Neural cell (in vitro differentiated cells): ENCODE measurements at regions not wholly inside any gene's neighbourhood (a gene's known extent, or its start where the extent isn't known, plus 50 kb on each side); places are given as distances from the start of the nearest gene placed in this dataset.

Source experiments
- H2AFZ ChIP-seq: fragments of 200-600, 300-800 bp; sonication (generic), shearing (Covaris generic); 2 replicates; pipeline ENCODE4 v1.6.0; 2014; ENCODE audit warnings: low read depth, mild to moderate bottlenecking, antibody characterized with exemption, low read length, moderate library complexity
- H3F3A ChIP-seq: fragments of 200-600 bp; shearing (Covaris generic); 2 replicates; pipeline ENCODE4 v1.6.1; 2016; ENCODE audit warnings: mild to moderate bottlenecking, moderate library complexity, mixed read lengths, antibody characterized with exemption, low read length; ENCODE audit not compliant: insufficient read depth, poor library complexity, severe bottlenecking
- H3K27ac ChIP-seq: fragments of 200-600, 300-800 bp; sonication (generic), shearing (Covaris generic); 2 replicates; pipeline ENCODE4 v1.5.1; 2014; ENCODE audit warnings: mild to moderate bottlenecking, low read length, moderate library complexity
- H3K27me3 ChIP-seq: fragments of 300-800, 200-600 bp; sonication (generic), shearing (Covaris generic); 2 replicates; pipeline ENCODE4 v1.6.0; 2014; ENCODE audit warnings: mild to moderate bottlenecking, low read depth, low read length, moderate library complexity; ENCODE audit not compliant: insufficient read depth
- H3K36me3 ChIP-seq: fragments of 300-800, 200-600 bp; sonication (generic), shearing (Covaris generic); 2 replicates; pipeline ENCODE4 v1.5.1; 2014; ENCODE audit warnings: mild to moderate bottlenecking, antibody characterized with exemption, low read length, moderate library complexity; ENCODE audit not compliant: insufficient read depth
- H3K4me2 ChIP-seq: fragments of 300-800, 200-600 bp; sonication (generic), shearing (Covaris generic); 2 replicates; pipeline ENCODE4 v1.6.0; 2014; ENCODE audit warnings: mild to moderate bottlenecking, low read length
- H3K4me3 ChIP-seq: fragments of 300-800, 200-600 bp; sonication (generic), shearing (Covaris generic); 2 replicates; pipeline ENCODE4 v1.5.1; 2014; ENCODE audit warnings: mild to moderate bottlenecking, low read length, moderate library complexity
- H3K79me2 ChIP-seq: fragments of 200-600 bp; shearing (Covaris generic); replicated peaks from 2 replicates; pipeline ENCODE4 v1.6.0; 2014; ENCODE audit warnings: mild to moderate bottlenecking, low read length, moderate library complexity; ENCODE audit not compliant: insufficient read depth
- H3K9ac ChIP-seq: fragments of 300-800, 200-600 bp; sonication (generic), shearing (Covaris generic); 2 replicates; pipeline ENCODE4 v1.6.1; 2016; ENCODE audit warnings: mild to moderate bottlenecking, low read length, mixed read lengths
- H3K9me2 ChIP-seq: fragments of 200-600 bp; shearing (Covaris generic); 2 replicates; pipeline ENCODE4 v1.6.1; 2016; ENCODE audit warnings: mild to moderate bottlenecking, low read length, mixed read lengths; ENCODE audit not compliant: insufficient read depth
- H3K9me3 ChIP-seq: fragments of 200-600, 300-800 bp; sonication (generic), shearing (Covaris generic); 2 replicates; pipeline ENCODE4 v1.6.1; 2016; ENCODE audit warnings: mild to moderate bottlenecking, mixed run types, low read length, moderate library complexity, mixed read lengths
- H4K20me1 ChIP-seq: fragments of 200-600 bp; shearing (Covaris generic); 2 replicates; pipeline ENCODE4 v1.6.1; 2016; ENCODE audit warnings: mild to moderate bottlenecking, mixed run types; ENCODE audit not compliant: insufficient read depth
- CTCF ChIP-seq: fragments of 450-650 bp; IDR thresholded peaks from 2 replicates; pipeline ENCODE4 v1.5.1; 2014; ENCODE audit warnings: antibody characterized with exemption, mild to moderate bottlenecking, moderate library complexity; ENCODE audit not compliant: poor library complexity, severe bottlenecking
- EP300 ChIP-seq: fragments of 450-650 bp; conservative IDR thresholded peaks from 2 replicates; pipeline ENCODE4 v1.6.1; 2014; ENCODE audit warnings: antibody characterized with exemption, mild to moderate bottlenecking, moderate library complexity; ENCODE audit not compliant: poor library complexity, severe bottlenecking
- EZH2 ChIP-seq: fragments of 200-600, 300-800 bp; shearing (Covaris generic), sonication (generic); IDR thresholded peaks from 2 replicates; pipeline ENCODE4 v1.6.1; 2014; ENCODE audit warnings: antibody characterized with exemption, low read length, borderline replicate concordance, mild to moderate bottlenecking; ENCODE audit not compliant: insufficient read depth, poor library complexity, severe bottlenecking
- MXI1 ChIP-seq: fragments of 450-650 bp; conservative IDR thresholded peaks from 2 replicates; pipeline ENCODE4 v1.6.1; 2014; ENCODE audit warnings: antibody characterized with exemption, mild to moderate bottlenecking; ENCODE audit not compliant: poor library complexity, severe bottlenecking
- POLR2AphosphoS5 ChIP-seq: IDR thresholded peaks from 2 replicates; pipeline ENCODE4 v1.6.1; 2012
- RAD21 ChIP-seq: fragments of 450-650 bp; conservative IDR thresholded peaks from 2 replicates; pipeline ENCODE4 v1.6.1; 2014; ENCODE audit warnings: antibody characterized with exemption, mild to moderate bottlenecking, moderate library complexity
- REST ChIP-seq: IDR thresholded peaks from 2 replicates; pipeline ENCODE4 v1.6.1; 2012; ENCODE audit warnings: borderline replicate concordance
- SMC3 ChIP-seq: fragments of 450-650 bp; conservative IDR thresholded peaks from 2 replicates; pipeline ENCODE4 v1.6.1; 2014; ENCODE audit warnings: antibody characterized with exemption, mild to moderate bottlenecking, moderate library complexity; ENCODE audit not compliant: poor library complexity
- TAF1 ChIP-seq: IDR thresholded peaks from 2 replicates; pipeline ENCODE4 v1.6.1; 2012; ENCODE audit warnings: low read depth

- H3K36me3 ChIP-seq, result no peaks in the 10 kb centered on the region
- no peaks in the 10 kb centered on the region for H4K20me1 ChIP-seq
- H3K27me3 ChIP-seq, result no peaks in the 10 kb centered on the region
- TF ChIP-seq POLR2AphosphoS5 (no peak), CTCF (no peak), REST (no peak), SMC3 (no peak), EZH2 (no peak), RAD21 (no peak), EP300 (no peak), MXI1 (no peak), TAF1 (no peak)
- H3K79me2 ChIP-seq, result no peaks in the 10 kb centered on the region
- H3K4me3 ChIP-seq, result no peak overlapping the region
- no peak overlapping the region for H3K27ac ChIP-seq
- no peak overlapping the region for H3K9ac ChIP-seq
- no peak overlapping the region for H3K4me2 ChIP-seq
- no peaks in the 10 kb centered on the region for H3F3A ChIP-seq
- no peaks in the 10 kb centered on the region for H3K9me3 ChIP-seq
- no peaks in the 10 kb centered on the region for H3K9me2 ChIP-seq
- no peak overlapping the region for H2AFZ ChIP-seq
Measured at GRCh38 chr1:96090134-96090533, 631.5 kb upstream of the PTBP2 start.

GRCh38 chr1:96095849-96096612 lies 625.6 kb upstream of the PTBP2 start:
- Histone ChIP-seq H3K4me3 (no peak overlapping the region), H3K9me2 (no peaks in the 10 kb centered on the region), H3K9ac (no peak overlapping the region), H3K4me2 (no peak overlapping the region), H3K27me3 (no peaks in the 10 kb centered on the region), H3K36me3 (no peaks in the 10 kb centered on the region), H2AFZ (no peak overlapping the region), H3K79me2 (no peaks in the 10 kb centered on the region), H3F3A (no peaks in the 10 kb centered on the region), H4K20me1 (no peaks in the 10 kb centered on the region), H3K9me3 (no peaks in the 10 kb centered on the region), H3K27ac (peak overlapping the region; percentile 50)
- TF ChIP-seq EP300, result no peak
- no peak for TF ChIP-seq EZH2
- TF ChIP-seq POLR2AphosphoS5, result no peak
- no peak for TF ChIP-seq TAF1
- TF ChIP-seq MXI1, result no peak
- peak; percentile 63 for TF ChIP-seq CTCF
- TF ChIP-seq RAD21, result peak; percentile 68
- TF ChIP-seq SMC3, result peak; percentile 65
- TF ChIP-seq REST, result no peak
